ENCODE measurements at regions not wholly inside any gene's neighbourhood (a gene's known extent, or its start where the extent isn't known, plus 50 kb on each side); places are given as distances from the start of the nearest gene placed in this dataset.

DNA sequence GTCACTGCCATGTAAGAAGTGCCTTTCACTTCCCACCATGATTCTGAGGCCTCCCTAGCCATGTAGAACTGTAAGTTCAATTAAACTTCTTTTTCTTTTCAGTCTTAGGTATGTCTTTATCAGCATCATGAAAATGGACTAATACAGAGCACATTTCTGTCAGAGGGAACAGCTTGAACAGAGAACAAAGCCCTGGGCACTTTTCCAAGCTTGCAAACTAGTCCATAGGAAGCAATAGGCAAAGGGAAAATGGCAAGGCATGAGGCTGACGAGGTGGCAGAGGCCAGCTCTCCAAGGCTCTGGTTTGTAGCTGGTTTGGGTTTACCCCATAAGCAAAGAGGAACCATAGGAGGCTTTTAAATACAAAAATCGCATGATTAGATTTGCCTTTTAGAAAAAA is 185.1 kb upstream of the HDDC2 start (continued):
- TF ChIP-seq, protein P1, sequence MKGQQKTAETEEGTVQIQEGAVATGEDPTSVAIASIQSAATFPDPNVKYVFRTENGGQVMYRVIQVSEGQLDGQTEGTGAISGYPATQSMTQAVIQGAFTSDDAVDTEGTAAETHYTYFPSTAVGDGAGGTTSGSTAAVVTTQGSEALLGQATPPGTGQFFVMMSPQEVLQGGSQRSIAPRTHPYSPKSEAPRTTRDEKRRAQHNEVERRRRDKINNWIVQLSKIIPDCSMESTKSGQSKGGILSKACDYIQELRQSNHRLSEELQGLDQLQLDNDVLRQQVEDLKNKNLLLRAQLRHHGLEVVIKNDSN (IDR thresholded peaks at IDR 0.05; ENCODE audit: borderline replicate concordance, low read depth): no peak
- no peak for TF ChIP-seq TEAD4 (IDR thresholded peaks at IDR 0.05; ENCODE audit: borderline replicate concordance, insufficient read depth)
- TF ChIP-seq NFIC (IDR thresholded peaks at IDR 0.05; ENCODE audit: borderline replicate concordance): no peak
- TF ChIP-seq GABPA (IDR thresholded peaks at IDR 0.05; ENCODE audit: low read depth): no peak
- TF ChIP-seq EP300 (IDR thresholded peaks at IDR 0.05; ENCODE audit: borderline replicate concordance in 1 of 2, low read depth in 1 of 2, low read length in 1 of 2): no peak
- TF ChIP-seq SMC3 (IDR thresholded peaks at IDR 0.05; ENCODE audit: low read depth, low read length): no peak
- no peak for TF ChIP-seq FOXM1 (IDR thresholded peaks at IDR 0.05; ENCODE audit: low read depth)
- no peak for TF ChIP-seq TAF1 (IDR thresholded peaks at IDR 0.05; ENCODE audit: borderline replicate concordance, low read depth, low read length)
- TF ChIP-seq PBX3 (IDR thresholded peaks at IDR 0.05): no peak

DNA sequence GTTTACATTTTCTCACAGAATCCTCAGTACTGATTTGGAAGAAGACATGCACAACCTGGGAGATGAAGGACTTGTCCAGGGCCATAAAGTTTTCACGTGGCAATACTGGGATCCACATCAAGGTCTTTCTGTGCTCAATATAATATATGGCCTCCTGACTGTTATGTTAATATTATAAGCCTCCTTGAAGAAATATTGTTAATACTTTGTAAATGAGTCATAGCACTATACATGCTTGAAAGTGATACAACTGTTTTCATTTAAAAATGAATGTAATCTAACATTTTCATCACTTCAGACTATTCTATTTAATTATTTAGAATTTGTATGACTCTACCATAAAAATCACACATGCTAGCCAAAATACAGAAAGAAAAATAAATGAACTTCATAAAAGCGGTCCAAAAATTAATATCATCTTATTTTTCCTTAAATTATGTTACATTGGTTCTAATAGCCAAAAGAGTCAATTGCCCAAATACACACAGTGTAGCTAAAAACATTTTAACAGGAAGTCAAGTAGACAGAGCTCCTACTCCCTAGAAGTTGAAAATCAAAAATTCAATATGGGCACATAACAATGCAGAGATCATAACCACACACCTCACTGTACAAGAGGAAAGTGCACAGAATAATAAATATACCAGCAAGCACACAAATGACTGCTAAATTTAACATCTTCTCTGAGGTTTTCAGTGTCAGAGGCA is 188.0 kb upstream of the HDDC2 start:
- no peaks in the 10 kb centered on the region for H4K20me1 ChIP-seq (ENCODE audit: insufficient read depth)
- no peaks in the 10 kb centered on the region for H3K9me2 ChIP-seq
- H3K4me3 ChIP-seq (ENCODE audit: low read depth in 2 of 2, low read length in 1 of 2): no peak overlapping the region
- H2AFZ ChIP-seq (ENCODE audit: low read depth): no peak overlapping the region
- no peak overlapping the region for H3K27ac ChIP-seq (ENCODE audit: low read depth in 2 of 2, low read length in 1 of 2)
- TF ChIP-seq NFIC (IDR thresholded peaks at IDR 0.05; ENCODE audit: borderline replicate concordance): no peak
- no peak for TF ChIP-seq RAD21 (IDR thresholded peaks at IDR 0.05; ENCODE audit: low read length)
- H3K27me3 ChIP-seq (ENCODE audit: insufficient read depth): peaks cover 4% of the 10 kb centered on the region
- no peak overlapping the region for H3K9ac ChIP-seq
- no peak overlapping the region for H3K4me2 ChIP-seq
- 2% methylated on average over 2 of the region's 2 CpGs for WGBS (ENCODE audit: low lambda C conversion rate)
- H3K9me3 ChIP-seq: no peaks in the 10 kb centered on the region
- no peaks in the 10 kb centered on the region for H3K36me3 ChIP-seq (replicated peaks in 1 of 2; ENCODE audit: control insufficient read depth in 1 of 2, insufficient read depth in 2 of 2, low read length in 1 of 2)
- no peaks in the 10 kb centered on the region for H3K79me2 ChIP-seq (ENCODE audit: insufficient read depth)
- POLR2A ChIA-PET: no interaction called here
- CTCF ChIA-PET: no interaction called here
- H3F3A ChIP-seq (replicated peaks; ENCODE audit: insufficient read depth): no peaks in the 10 kb centered on the region
- no peak for DNase-seq
- H3K4me1 ChIP-seq (ENCODE audit: control insufficient read depth in 1 of 2, insufficient read depth in 2 of 2, low read depth in 1 of 2, low read length in 1 of 2): no peaks in the 10 kb centered on the region

DNA sequence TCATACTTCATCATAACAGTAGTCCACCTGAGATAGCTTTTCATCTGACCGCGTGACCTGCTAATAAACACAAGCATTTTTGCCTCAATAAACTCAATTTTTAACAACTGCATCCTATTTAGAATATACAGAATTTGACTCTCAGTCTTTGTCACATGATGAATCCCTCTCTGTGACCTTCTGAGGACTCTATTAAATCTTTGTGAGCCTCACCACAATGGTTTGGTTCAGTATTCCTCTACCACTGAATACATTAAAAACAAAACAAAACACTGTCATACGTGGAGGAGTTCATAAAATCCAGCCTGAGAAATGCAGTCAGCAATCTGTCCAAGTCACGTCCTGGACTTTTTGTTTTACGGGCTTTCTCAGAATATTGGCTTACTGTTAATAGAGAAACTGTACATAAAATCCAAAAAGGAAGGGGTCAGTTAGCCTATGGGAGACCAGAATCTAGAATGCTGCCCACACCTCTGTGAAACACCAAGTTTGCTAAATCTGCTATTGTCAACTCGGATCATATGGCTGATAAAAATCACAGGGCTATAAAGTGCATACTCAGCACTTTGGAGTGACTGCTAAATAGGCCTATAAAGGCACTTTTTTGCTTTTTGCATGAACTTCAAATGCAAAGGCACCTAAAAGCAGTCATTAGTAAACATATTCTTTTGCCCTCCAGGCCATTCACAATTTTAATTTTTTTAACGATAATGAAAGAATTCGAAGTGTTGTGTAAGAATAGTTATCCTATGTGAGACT is 190.3 kb upstream of the HDDC2 start:
- Histone ChIP-seq H3K9ac (no peak overlapping the region), H3K4me1 (ENCODE audit: control insufficient read depth in 1 of 2, insufficient read depth in 2 of 2, low read depth in 1 of 2, low read length in 1 of 2) (no peaks in the 10 kb centered on the region), H3K27me3 (ENCODE audit: insufficient read depth) (peaks cover 4% of the 10 kb centered on the region), H2AFZ (ENCODE audit: low read depth) (no peak overlapping the region), H3K36me3 (replicated peaks in 1 of 2; ENCODE audit: control insufficient read depth in 1 of 2, insufficient read depth in 2 of 2, low read length in 1 of 2) (no peaks in the 10 kb centered on the region), H3K4me2 (no peak overlapping the region), H3K4me3 (ENCODE audit: low read depth in 2 of 2, low read length in 1 of 2) (no peak overlapping the region), H3K9me3 (no peaks in the 10 kb centered on the region), H3K27ac (ENCODE audit: low read depth in 2 of 2, low read length in 1 of 2) (no peak overlapping the region), H4K20me1 (ENCODE audit: insufficient read depth) (no peaks in the 10 kb centered on the region), H3F3A (replicated peaks; ENCODE audit: insufficient read depth) (no peaks in the 10 kb centered on the region), H3K9me2 (no peaks in the 10 kb centered on the region), H3K79me2 (ENCODE audit: insufficient read depth) (no peaks in the 10 kb centered on the region)
- POLR2A ChIA-PET: no interaction called here
- 9% methylated on average over 8 of the region's 8 CpGs for whole genome bisulfite sequencing (ENCODE audit: low lambda C conversion rate)
- no peak for TF ChIP-seq TCF12 (IDR thresholded peaks at IDR 0.05)
- no peak for TF ChIP-seq NRF1 (IDR thresholded peaks at IDR 0.05; ENCODE audit: low read depth, low read length)
- TF ChIP-seq RCOR1 (IDR thresholded peaks at IDR 0.05; ENCODE audit: low read length): no peak
- no peak for TF ChIP-seq RXRA (IDR thresholded peaks at IDR 0.05; ENCODE audit: borderline replicate concordance, low read depth)
- no peak for DNase-seq
- CTCF ChIA-PET: no interaction called here
